GM19372 (cell line): ENCODE measurements at regions not wholly inside any gene's neighbourhood (a gene's known extent, or its start where the extent isn't known, plus 50 kb on each side); places are given as distances from the start of the nearest gene placed in this dataset.
"Not testable (repeated sequence)": the region's sequence is repeated elsewhere in the genome, so short reads cannot be mapped to it uniquely, and the experiment has no call there.

ENCODE experiments used
- ATAC-seq: cut with Tn5 transposase; IDR thresholded peaks from one replicate; pipeline ENCODE4 v1.9.1; 2021; ENCODE audit warnings: mild to moderate bottlenecking, low read depth, moderate library complexity; ENCODE audit not compliant: unreplicated experiment

GRCh38 chr17:64773836-64774761 is 112.0 kb upstream of the SMURF2 start:
- ATAC-seq, result no peak

- ATAC-seq, result no peak
Observed at GRCh38 chr17:64773386-64773835, 111.3 kb upstream of the SMURF2 start.

DNA sequence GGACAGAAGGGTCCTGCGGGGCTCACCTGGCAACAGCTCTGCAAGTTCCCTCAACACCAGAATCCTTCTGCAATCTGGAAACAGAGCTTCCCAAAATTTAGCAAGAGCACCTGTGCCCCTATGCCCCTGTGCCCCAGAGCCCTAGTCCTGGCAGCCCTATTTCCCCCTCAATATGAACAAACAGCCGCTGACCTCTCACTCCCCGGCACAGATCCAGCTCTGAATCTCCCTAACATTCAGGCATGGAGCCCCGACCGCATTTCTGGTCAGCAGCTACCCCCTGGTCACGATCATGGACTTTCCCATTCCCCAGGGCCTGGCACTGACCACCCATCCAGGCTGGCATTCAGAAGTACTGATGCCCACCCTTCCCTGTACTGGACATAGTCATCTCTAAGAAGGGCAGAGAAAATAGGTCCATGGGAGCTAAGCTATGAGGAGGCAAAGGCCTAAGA is 110.8 kb upstream of the SMURF2 start:
- no peak for ATAC-seq

DNA sequence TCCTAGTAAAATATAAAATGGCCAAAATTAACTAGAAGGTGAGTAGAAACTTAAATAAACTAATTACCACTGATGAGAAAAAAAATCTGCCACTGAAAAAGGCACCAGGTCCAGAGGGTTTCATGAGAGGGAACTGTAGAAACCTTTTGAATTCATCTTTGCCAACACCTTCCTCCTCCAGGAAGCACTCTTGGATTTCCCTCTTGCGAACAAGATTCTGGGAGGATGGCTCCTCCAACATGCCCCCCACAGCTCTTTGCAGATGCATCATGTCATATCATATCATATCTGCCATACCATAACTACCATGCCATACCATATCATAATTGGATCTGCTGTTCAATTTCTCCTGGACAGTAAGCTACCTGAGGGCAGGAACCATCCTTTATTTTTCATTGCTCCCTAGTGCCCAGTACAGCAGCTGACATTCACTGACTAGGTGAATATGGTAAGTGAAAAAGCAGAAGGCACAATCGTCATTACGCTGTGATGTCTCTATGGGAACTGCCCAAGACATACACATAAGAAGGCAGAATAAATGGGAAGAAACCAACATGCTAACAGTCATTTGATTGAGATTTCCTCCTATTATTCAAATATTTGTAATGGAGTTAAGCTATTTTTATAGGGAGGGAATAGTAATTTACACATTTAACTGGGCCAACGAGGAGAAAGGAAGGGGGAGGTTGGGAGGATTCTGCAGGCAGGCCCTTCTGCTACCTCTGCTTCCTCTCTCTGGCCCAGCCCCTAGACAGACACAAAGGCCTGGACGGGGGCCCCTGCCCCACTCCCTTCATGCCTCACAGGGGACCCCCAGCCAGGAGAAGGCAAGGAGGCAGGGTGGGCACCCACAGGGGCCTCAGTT is 110.1 kb upstream of the SMURF2 start:
- no peak for ATAC-seq

GRCh38 chr17:64769712-64770111 is 107.6 kb upstream of the SMURF2 start:
- ATAC-seq, result no peak

- ATAC-seq, result no peak
Observed at GRCh38 chr17:64767269-64767997, 105.3 kb upstream of the SMURF2 start.

GRCh38 chr17:64765191-64765889 is 103.2 kb upstream of the SMURF2 start:
- no peak for ATAC-seq

DNA sequence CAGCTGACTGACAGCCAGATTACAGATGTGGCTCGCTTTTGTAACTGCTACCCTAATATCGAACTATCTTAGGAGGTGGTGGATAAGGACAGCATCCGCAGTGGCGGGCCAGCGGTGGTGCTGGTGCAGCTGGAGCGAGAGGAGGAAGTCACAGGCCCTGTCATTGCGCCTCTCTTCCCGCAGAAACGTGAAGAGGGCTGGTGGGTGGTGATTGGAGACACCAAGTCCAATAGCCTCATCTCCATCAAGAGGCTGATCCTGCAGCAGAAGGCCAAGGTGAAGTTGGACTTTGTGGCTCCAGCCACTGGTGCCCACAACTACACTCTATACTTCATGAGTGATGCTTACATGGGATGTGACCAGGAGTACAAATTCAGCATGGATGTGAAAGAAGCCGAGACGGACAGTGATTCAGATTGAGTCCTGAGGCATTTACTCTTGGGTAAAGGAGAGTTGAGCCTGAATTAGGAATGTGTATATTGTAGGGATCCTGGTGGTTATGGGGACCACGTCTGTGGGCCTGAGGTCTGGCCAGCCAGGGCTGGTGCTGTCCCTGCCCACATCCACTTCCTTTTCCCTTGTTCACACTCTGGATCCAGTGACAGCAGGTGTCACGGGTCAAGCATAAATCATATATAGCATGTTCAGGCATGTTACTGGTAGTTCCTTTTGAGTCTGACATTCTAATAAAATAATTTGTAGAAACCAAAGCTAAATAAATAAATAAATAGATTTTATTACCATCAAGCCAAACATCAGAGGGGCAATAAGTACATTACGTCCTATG is 89.0 kb upstream of the SMURF2 start:
- no peak for ATAC-seq

DNA sequence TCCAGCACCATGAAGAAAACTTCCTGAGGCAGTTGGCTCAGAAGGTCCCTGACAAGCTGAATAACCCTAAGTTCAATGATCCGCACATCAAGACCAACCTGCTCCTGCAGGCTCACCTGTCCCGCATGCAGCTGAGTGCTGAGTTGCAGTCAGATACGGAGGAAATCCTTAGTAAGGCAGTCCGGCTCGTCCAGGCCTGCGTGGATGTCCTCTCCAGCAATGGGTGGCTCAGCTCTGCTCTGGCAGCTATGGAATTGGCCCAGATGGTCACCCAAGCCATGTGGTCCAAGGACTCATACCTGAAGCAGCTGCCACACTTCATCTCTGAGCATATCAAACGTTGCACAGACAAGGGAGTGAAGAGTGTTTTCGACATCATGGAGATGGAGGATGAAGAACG is 88.4 kb upstream of the SMURF2 start:
- ATAC-seq, result no peak

GRCh38 chr17:64749306-64749705 is 87.2 kb upstream of the SMURF2 start:
- no peak for ATAC-seq

GRCh38 chr17:64747938-64748540 is 85.9 kb upstream of the SMURF2 start:
- no peak for ATAC-seq

GRCh38 chr17:64742326-64742725 is 80.2 kb upstream of the SMURF2 start:
- no peak for ATAC-seq

GRCh38 chr17:64741916-64742315 is 79.8 kb upstream of the SMURF2 start:
- not testable (repeated sequence) for ATAC-seq

DNA sequence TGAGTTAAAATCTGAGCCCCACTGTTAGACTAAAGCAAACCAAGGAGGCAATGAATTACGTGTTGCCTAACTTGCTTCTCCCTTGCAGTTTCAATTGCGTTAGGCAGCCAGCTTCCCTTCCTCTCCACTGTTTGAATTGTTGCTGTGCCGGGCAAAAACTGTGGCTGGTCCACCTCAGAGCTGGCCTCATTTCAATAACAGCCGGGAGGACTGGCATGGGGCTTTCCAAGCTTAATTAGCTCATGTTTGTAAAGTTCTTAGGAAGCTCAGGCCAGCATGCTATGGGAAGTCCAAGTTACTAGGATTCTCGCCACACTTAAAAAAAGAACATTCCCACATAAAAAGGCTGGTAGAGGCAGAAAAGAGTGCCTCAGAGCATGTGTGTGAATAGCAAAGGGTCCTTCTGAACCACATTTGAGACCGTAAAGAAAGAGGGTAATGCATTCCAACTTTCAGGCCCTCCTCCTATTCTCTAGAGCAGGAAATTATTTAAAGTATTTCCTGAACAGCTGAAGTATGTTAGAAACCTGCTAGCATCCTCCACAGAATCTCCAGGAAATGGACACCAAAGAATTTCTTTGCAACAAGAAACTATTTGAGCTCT is 79.0 kb upstream of the SMURF2 start:
- no peak for ATAC-seq

GRCh38 chr17:64739316-64740058 is 77.4 kb upstream of the SMURF2 start:
- no peak for ATAC-seq

GRCh38 chr17:64736804-64737492 is 74.8 kb upstream of the SMURF2 start:
- no peak for ATAC-seq

- ATAC-seq, result no peak
Observed at GRCh38 chr17:64732336-64733006, 70.4 kb upstream of the SMURF2 start.
